Stimulated activated CD8-positive, alpha-beta memory T cell treated with anti-CD3 and anti-CD28 coated beads, Interleukin-15, amount 100 ng/mL, for 48 hours (primary cell): ENCODE measurements at regions not wholly inside any gene's neighbourhood (a gene's known extent, or its start where the extent isn't known, plus 50 kb on each side); places are given as distances from the start of the nearest gene placed in this dataset.
A peak's percentile ranks its signal among the peaks of the same experiment; 100 is the strongest.

ENCODE experiments used
- DNase-seq, 2 donors: peaks; one replicate each; pipeline ENCODE4 v3.0.0-alpha.2; 2020; ENCODE audit warnings: low read depth in 2 of 2

GRCh38 chr14:101706509-101707067, 54.9 kb upstream of the PPP2R5C start:
- no peak for DNase-seq

GRCh38 chr14:101707068-101707842, 54.3 kb upstream of the PPP2R5C start:
- peak in 1 of 2 donors; percentile 22 for DNase-seq

- no peak for DNase-seq
These were observed 53.5 kb upstream of the PPP2R5C start for GRCh38 chr14:101707863-101708620.

- DNase-seq: no peak
These were observed 52.5 kb upstream of the PPP2R5C start for GRCh38 chr14:101708853-101709532.

- DNase-seq: no peak
These were observed 52.0 kb upstream of the PPP2R5C start for GRCh38 chr14:101709533-101709881.

- DNase-seq: no peak
These were observed 51.3 kb upstream of the PPP2R5C start for GRCh38 chr14:101709962-101710931.

- DNase-seq: no peak
These were observed 50.3 kb upstream of the PPP2R5C start for GRCh38 chr14:101711041-101711856.
